ENCODE measurements at regions not wholly inside any gene's neighbourhood (a gene's known extent, or its start where the extent isn't known, plus 50 kb on each side); places are given as distances from the start of the nearest gene placed in this dataset.

DNA sequence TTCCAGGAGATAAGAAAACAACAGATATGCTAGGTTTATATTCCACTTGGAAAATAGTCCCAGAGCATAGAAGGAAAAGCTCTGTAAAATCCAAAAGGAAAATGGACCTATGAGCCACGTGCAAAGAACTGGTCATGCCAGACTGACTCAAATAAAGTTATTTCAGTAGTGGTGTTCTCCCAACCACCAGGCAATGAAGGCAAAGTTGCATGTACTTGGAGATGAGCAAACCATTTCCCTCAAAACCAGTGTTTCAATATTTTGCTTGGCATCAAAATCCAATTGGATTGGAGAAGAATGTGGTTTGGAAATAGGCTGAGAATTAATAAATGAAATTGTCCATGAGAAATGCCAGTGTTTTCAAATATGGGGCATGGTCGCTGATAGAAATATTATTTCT, 237.5 kb downstream of the ICOS start:
- TF ChIP-seq, protein P1, sequence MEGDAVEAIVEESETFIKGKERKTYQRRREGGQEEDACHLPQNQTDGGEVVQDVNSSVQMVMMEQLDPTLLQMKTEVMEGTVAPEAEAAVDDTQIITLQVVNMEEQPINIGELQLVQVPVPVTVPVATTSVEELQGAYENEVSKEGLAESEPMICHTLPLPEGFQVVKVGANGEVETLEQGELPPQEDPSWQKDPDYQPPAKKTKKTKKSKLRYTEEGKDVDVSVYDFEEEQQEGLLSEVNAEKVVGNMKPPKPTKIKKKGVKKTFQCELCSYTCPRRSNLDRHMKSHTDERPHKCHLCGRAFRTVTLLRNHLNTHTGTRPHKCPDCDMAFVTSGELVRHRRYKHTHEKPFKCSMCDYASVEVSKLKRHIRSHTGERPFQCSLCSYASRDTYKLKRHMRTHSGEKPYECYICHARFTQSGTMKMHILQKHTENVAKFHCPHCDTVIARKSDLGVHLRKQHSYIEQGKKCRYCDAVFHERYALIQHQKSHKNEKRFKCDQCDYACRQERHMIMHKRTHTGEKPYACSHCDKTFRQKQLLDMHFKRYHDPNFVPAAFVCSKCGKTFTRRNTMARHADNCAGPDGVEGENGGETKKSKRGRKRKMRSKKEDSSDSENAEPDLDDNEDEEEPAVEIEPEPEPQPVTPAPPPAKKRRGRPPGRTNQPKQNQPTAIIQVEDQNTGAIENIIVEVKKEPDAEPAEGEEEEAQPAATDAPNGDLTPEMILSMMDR (IDR thresholded peaks at IDR 0.05; ENCODE audit: low read length) = no peak
- TF ChIP-seq EZH2 (optimal IDR thresholded peaks at IDR 0.05; ENCODE audit: low read depth, low read length) (no peak), EZH2phosphoT487 (IDR thresholded peaks at IDR 0.05; ENCODE audit: low read length) (no peak)
- Histone ChIP-seq H3K4me3 (ENCODE audit: low read length) (no peak overlapping the region), H3K36me3 (replicated peaks; ENCODE audit: insufficient read depth, low read length) (no peaks in the 10 kb centered on the region), H3K9me3 (replicated peaks; ENCODE audit: insufficient read depth, low read length) (no peaks in the 10 kb centered on the region), H3K4me1 (ENCODE audit: low read length) (no peaks in the 10 kb centered on the region), H3K27me3 (replicated peaks; ENCODE audit: insufficient read depth, low read length) (no peaks in the 10 kb centered on the region), H3F3A (ENCODE audit: insufficient read depth, low read length) (no peaks in the 10 kb centered on the region), H3K9me2 (replicated peaks; ENCODE audit: insufficient read depth, low read length) (no peaks in the 10 kb centered on the region), H3K27ac (ENCODE audit: low read length) (no peak overlapping the region), H2AFZ (ENCODE audit: low read length) (no peak overlapping the region), H3K4me2 (ENCODE audit: low read depth, low read length) (no peak overlapping the region), H3K79me2 (ENCODE audit: low read length) (no peaks in the 10 kb centered on the region), H4K20me1 (ENCODE audit: insufficient read depth, low read length) (no peaks in the 10 kb centered on the region), H3K9ac (ENCODE audit: low read length) (no peak overlapping the region)
- DNase-seq = no peak

DNA sequence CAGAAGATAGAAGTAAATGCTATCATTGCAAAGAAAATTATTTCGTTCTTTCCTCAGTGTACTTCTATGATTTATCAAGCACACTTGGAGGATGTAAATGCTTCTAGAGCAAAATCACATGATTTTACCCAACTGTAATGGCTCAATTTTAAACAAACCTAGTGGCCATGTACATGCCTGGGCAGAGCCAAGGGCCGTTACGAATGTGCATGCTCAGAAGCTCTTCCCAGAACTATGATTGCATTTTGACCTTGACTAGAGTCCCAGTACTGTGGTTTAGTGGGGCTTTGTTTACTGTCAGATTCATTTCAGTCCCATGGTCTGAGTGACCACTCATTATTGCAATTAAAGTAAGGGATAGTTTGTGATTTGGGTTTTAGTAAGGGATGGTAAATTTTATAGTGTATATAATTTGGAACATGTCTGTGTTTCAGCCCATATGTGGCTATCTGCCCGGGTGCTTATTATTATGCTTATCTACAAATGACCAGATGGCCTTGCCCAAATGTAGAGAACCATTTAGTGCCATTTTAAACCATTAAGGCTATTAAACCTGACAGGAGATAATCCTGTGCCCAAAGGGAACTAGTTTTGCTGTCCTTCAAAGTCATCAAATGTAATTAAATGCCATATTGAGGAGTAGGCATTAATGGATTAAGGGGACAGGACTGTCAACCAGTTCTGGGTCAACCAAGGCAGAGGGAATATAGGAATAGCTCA, 239.1 kb downstream of the ICOS start:
- Histone ChIP-seq H2AFZ (ENCODE audit: low read length) (no peak overlapping the region), H3K27me3 (replicated peaks; ENCODE audit: insufficient read depth, low read length) (no peaks in the 10 kb centered on the region), H3K9me2 (replicated peaks; ENCODE audit: insufficient read depth, low read length) (no peaks in the 10 kb centered on the region), H3K79me2 (ENCODE audit: low read length) (no peaks in the 10 kb centered on the region), H3K4me3 (ENCODE audit: low read length) (no peak overlapping the region), H3F3A (ENCODE audit: insufficient read depth, low read length) (no peaks in the 10 kb centered on the region), H4K20me1 (ENCODE audit: insufficient read depth, low read length) (no peaks in the 10 kb centered on the region), H3K27ac (ENCODE audit: low read length) (no peak overlapping the region), H3K4me2 (ENCODE audit: low read depth, low read length) (no peak overlapping the region), H3K9me3 (replicated peaks; ENCODE audit: insufficient read depth, low read length) (no peaks in the 10 kb centered on the region), H3K4me1 (ENCODE audit: low read length) (no peaks in the 10 kb centered on the region), H3K9ac (ENCODE audit: low read length) (no peak overlapping the region), H3K36me3 (replicated peaks; ENCODE audit: insufficient read depth, low read length) (no peaks in the 10 kb centered on the region)
- no peak for TF ChIP-seq EZH2 (optimal IDR thresholded peaks at IDR 0.05; ENCODE audit: low read depth, low read length)
- TF ChIP-seq, protein P1 (IDR thresholded peaks at IDR 0.05; ENCODE audit: low read length) = no peak
- TF ChIP-seq EZH2phosphoT487 (IDR thresholded peaks at IDR 0.05; ENCODE audit: low read length) = no peak
- no peak for DNase-seq

DNA sequence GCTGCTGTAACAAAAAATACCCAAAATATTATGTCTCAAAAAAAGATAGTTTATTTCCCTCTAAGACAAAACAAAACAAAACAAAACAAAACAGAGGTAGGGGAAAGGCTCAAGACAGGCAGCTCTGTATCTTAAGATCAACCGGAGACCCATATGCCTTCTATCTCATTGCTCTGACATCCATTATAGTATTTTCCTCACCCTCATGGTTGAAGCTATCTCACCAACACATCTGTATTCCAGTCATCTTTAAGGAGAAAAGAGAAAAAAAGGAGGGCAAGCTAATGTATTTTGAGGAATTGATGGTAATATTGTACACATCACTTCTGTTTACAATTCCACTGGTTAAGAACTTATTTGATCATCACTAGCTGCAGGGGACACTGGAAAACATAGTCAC, 239.7 kb downstream of the ICOS start:
- H3K4me1 ChIP-seq (ENCODE audit: low read length) = no peaks in the 10 kb centered on the region
- H4K20me1 ChIP-seq (ENCODE audit: insufficient read depth, low read length) = no peaks in the 10 kb centered on the region
- no peak overlapping the region for H2AFZ ChIP-seq (ENCODE audit: low read length)
- H3K9me3 ChIP-seq (replicated peaks; ENCODE audit: insufficient read depth, low read length) = no peaks in the 10 kb centered on the region
- no peak overlapping the region for H3K9ac ChIP-seq (ENCODE audit: low read length)
- no peak overlapping the region for H3K27ac ChIP-seq (ENCODE audit: low read length)
- DNase-seq = no peak
- no peak for TF ChIP-seq EZH2phosphoT487 (IDR thresholded peaks at IDR 0.05; ENCODE audit: low read length)
- H3K79me2 ChIP-seq (ENCODE audit: low read length) = no peaks in the 10 kb centered on the region
- no peak overlapping the region for H3K4me2 ChIP-seq (ENCODE audit: low read depth, low read length)
- H3K4me3 ChIP-seq (ENCODE audit: low read length) = no peak overlapping the region
- H3K27me3 ChIP-seq (replicated peaks; ENCODE audit: insufficient read depth, low read length) = no peaks in the 10 kb centered on the region
- H3K36me3 ChIP-seq (replicated peaks; ENCODE audit: insufficient read depth, low read length) = no peaks in the 10 kb centered on the region
- no peaks in the 10 kb centered on the region for H3K9me2 ChIP-seq (replicated peaks; ENCODE audit: insufficient read depth, low read length)
- H3F3A ChIP-seq (ENCODE audit: insufficient read depth, low read length) = no peaks in the 10 kb centered on the region

DNA sequence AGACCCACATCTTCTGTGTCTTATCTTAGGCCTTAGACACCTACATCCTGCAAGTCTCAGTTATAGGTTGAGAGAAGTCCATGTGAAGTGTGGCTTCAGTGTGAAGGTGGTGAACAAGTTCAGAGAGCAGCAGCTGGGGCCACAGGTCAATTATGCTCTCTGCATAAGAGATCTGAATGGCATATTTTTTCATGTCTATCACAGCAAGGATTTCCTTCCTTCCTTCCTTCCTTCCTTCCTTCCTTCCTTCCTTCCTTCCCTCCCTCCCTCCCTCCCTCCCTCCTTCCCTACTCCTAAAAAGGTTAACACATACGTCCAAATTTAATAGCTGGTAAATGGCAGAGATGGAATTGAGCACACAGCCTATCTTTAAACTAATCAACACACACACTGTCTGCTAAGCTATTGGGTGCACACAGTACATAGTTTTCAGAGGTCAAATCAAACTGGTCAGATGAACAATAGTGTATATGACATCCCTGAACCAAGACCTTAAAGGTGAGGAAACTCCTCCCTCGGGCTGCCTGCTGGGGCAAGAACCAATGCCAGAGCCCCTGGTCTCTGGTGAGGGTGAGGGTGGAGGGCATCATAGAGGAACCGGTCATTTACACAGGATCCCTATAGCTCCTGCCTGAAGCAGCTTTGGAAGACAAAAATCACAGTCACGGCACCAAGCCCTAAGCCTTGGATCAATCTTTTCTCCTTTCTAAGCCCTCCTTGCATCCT, 240.9 kb downstream of the ICOS start:
- Histone ChIP-seq H3K27me3 (replicated peaks; ENCODE audit: insufficient read depth, low read length) (no peaks in the 10 kb centered on the region), H3K4me3 (ENCODE audit: low read length) (no peak overlapping the region), H3K9ac (ENCODE audit: low read length) (no peak overlapping the region), H4K20me1 (ENCODE audit: insufficient read depth, low read length) (no peaks in the 10 kb centered on the region), H3F3A (ENCODE audit: insufficient read depth, low read length) (no peaks in the 10 kb centered on the region), H3K9me3 (replicated peaks; ENCODE audit: insufficient read depth, low read length) (no peaks in the 10 kb centered on the region), H3K9me2 (replicated peaks; ENCODE audit: insufficient read depth, low read length) (no peaks in the 10 kb centered on the region), H2AFZ (ENCODE audit: low read length) (no peak overlapping the region), H3K27ac (ENCODE audit: low read length) (no peak overlapping the region), H3K4me2 (ENCODE audit: low read depth, low read length) (no peak overlapping the region), H3K79me2 (ENCODE audit: low read length) (no peaks in the 10 kb centered on the region), H3K36me3 (replicated peaks; ENCODE audit: insufficient read depth, low read length) (no peaks in the 10 kb centered on the region), H3K4me1 (ENCODE audit: low read length) (no peaks in the 10 kb centered on the region)
- no peak for DNase-seq
- no peak for TF ChIP-seq EZH2phosphoT487 (IDR thresholded peaks at IDR 0.05; ENCODE audit: low read length)
- TF ChIP-seq, protein P1 (IDR thresholded peaks at IDR 0.05; ENCODE audit: low read length) = no peak
- no peak for TF ChIP-seq EZH2 (optimal IDR thresholded peaks at IDR 0.05; ENCODE audit: low read depth, low read length)
